ENCODE measurements at regions not wholly inside any gene's neighbourhood (a gene's known extent, or its start where the extent isn't known, plus 50 kb on each side); places are given as distances from the start of the nearest gene placed in this dataset.

DNA sequence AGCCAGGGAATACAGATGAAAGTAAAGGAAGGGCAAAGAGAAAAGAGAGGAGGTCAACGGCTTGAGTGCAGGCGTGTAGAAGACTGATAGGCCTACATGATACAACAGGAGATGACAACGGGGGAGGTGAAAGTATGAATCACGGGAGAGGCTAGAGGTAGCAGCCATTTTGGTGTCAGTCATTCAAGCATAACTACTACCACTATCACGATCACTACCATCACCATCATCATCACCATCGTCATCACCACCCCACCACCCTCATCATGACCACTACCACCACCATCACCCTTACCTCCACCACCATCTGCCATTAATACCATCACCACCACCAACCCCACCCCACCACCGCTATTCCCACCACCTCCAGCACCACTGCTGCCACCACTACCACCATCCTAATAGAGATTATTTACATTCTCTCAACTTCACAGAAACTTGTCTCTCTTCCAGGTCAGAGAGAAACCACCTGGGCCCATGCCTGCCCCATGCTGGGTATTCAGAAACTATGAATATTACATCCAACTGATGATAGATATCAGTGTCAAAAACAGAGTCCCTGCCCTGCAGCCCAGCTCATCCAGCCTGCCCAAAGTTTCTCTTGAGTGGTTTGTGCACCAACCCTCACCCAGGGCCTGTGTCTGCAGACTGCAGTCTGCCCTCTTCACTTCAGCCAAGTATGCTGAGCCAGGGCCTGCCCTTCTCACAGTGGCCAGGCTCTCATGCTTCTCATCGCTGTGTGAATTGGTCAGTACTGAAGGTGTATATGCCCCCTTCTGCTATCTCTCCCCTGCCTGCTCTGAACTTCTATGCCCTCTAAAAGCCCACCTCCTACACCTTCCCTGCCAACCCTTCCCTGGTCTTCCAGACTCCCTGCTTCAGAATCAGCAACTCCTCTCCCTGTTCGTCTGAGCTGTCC, 215.6 kb upstream of the TLE3 start (continued):
- no peak for TF ChIP-seq CHD1 (IDR thresholded peaks at IDR 0.05; ENCODE audit: low read depth, low read length)

DNA sequence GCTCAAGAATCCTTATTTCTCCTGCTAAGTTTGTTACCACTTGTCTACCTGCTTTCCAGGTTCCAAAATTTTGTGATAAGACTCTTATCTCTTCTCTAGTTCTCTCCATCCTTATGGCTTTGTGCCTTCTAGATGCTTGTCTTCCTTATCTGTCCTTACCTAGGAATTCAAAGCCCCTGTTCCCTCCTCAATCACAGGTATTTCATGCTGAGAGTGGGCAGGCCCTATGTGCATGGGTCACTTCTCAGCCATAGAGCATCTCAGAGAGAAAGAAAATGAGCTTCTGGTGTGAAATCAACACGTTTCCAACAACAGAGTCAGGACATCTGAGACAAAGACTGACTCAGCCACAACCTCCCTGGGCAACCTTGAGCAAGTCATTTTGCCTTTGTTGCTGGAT, 214.1 kb upstream of the TLE3 start:
- ChIA-PET POLR2A (ENCODE audit: unreplicated experiment) (no interaction called here), CTCF (no interaction called here)
- no peak overlapping the region for H3K56ac ChIP-seq (ENCODE audit: extremely low read depth, insufficient read depth, low read length)
- H3K9me3 ChIP-seq (ENCODE audit: control insufficient read depth, insufficient read depth, low read length) = no peaks in the 10 kb centered on the region
- H3K4me2 ChIP-seq (ENCODE audit: low read depth, low read length) = no peak overlapping the region
- H2BK20ac ChIP-seq (ENCODE audit: low read depth, low read length) = no peak overlapping the region
- H3K9ac ChIP-seq (ENCODE audit: low read depth, low read length) = no peak overlapping the region
- H2BK120ac ChIP-seq (ENCODE audit: low read depth, low read length) = no peak overlapping the region
- H3K27ac ChIP-seq (ENCODE audit: insufficient read depth, low read length) = no peak overlapping the region
- no peaks in the 10 kb centered on the region for H3K9me1 ChIP-seq (ENCODE audit: insufficient read depth, low read length)
- peaks cover 42% of the 10 kb centered on the region for H3K27me3 ChIP-seq (ENCODE audit: control insufficient read depth, insufficient read depth, low read length)
- no TSS peak for BruUV-seq (replicated peaks)
- no peaks in the 10 kb centered on the region for H4K20me1 ChIP-seq (ENCODE audit: insufficient read depth, low read length)
- H4K91ac ChIP-seq (ENCODE audit: insufficient read depth, low read depth, low read length) = no peak overlapping the region
- no CpG with 5 or more reads among the region's 1 CpG for WGBS, 2 experiments (ENCODE audit: extremely low coverage in 2 of 2, insufficient read length in 1 of 2)
- no peaks in the 10 kb centered on the region; the same call in 1 of the 2 replicates for H3K4me1 ChIP-seq (ENCODE audit: control insufficient read depth, insufficient read depth, low read length)
- no peak overlapping the region for H3K18ac ChIP-seq (ENCODE audit: low read depth, low read length)
- ATAC-seq (ENCODE audit: low read depth) = no peak
- no peak overlapping the region for H3K23ac ChIP-seq (ENCODE audit: low read depth, low read length)
- no peak overlapping the region for H2BK15ac ChIP-seq (ENCODE audit: low read depth, low read length)
- H3K79me1 ChIP-seq (ENCODE audit: low read depth in 1 of 2, low read length in 2 of 2) = no peaks in the 10 kb centered on the region
- no peak overlapping the region for H2AK9ac ChIP-seq (replicated peaks; ENCODE audit: low read depth, low read length, poor library complexity)
- dilution Hi-C loops (cut with HindIII; ENCODE audit: low sequenced_read_pairs, unreplicated experiment) = no loop called here
- H3K14ac ChIP-seq (replicated peaks; ENCODE audit: low read depth, low read length) = no peak overlapping the region
- no peak for TF ChIP-seq NFE2L2 (IDR thresholded peaks at IDR 0.05; ENCODE audit: low read depth, low read length)
- TF ChIP-seq, protein P1, sequence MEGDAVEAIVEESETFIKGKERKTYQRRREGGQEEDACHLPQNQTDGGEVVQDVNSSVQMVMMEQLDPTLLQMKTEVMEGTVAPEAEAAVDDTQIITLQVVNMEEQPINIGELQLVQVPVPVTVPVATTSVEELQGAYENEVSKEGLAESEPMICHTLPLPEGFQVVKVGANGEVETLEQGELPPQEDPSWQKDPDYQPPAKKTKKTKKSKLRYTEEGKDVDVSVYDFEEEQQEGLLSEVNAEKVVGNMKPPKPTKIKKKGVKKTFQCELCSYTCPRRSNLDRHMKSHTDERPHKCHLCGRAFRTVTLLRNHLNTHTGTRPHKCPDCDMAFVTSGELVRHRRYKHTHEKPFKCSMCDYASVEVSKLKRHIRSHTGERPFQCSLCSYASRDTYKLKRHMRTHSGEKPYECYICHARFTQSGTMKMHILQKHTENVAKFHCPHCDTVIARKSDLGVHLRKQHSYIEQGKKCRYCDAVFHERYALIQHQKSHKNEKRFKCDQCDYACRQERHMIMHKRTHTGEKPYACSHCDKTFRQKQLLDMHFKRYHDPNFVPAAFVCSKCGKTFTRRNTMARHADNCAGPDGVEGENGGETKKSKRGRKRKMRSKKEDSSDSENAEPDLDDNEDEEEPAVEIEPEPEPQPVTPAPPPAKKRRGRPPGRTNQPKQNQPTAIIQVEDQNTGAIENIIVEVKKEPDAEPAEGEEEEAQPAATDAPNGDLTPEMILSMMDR (conservative IDR thresholded peaks at IDR 0.05; ENCODE audit: low read depth, low read length) = no peak
- TF ChIP-seq, protein P2, sequence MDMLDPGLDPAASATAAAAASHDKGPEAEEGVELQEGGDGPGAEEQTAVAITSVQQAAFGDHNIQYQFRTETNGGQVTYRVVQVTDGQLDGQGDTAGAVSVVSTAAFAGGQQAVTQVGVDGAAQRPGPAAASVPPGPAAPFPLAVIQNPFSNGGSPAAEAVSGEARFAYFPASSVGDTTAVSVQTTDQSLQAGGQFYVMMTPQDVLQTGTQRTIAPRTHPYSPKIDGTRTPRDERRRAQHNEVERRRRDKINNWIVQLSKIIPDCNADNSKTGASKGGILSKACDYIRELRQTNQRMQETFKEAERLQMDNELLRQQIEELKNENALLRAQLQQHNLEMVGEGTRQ (IDR thresholded peaks at IDR 0.05; ENCODE audit: low read depth, low read length) = no peak
- TF ChIP-seq, protein P3, sequence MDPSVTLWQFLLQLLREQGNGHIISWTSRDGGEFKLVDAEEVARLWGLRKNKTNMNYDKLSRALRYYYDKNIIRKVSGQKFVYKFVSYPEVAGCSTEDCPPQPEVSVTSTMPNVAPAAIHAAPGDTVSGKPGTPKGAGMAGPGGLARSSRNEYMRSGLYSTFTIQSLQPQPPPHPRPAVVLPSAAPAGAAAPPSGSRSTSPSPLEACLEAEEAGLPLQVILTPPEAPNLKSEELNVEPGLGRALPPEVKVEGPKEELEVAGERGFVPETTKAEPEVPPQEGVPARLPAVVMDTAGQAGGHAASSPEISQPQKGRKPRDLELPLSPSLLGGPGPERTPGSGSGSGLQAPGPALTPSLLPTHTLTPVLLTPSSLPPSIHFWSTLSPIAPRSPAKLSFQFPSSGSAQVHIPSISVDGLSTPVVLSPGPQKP (IDR thresholded peaks at IDR 0.05; ENCODE audit: borderline replicate concordance, low read depth, low read length) = no peak
- TF ChIP-seq CEBPB (IDR thresholded peaks at IDR 0.05; ENCODE audit: low read depth, low read length) = no peak
- no peak for TF ChIP-seq RFX5 (IDR thresholded peaks at IDR 0.05; ENCODE audit: low read depth, low read length)
- TF ChIP-seq MAFK (IDR thresholded peaks at IDR 0.05; ENCODE audit: low read depth, low read length) = no peak
- DNase-seq = no peak
- no peak overlapping the region for H3K4ac ChIP-seq (ENCODE audit: low read depth, low read length)
- no peak overlapping the region for H2AK5ac ChIP-seq (ENCODE audit: low read depth, low read length)
- intact Hi-C loops (cut with micrococcal nuclease) = no loop called here
- in situ Hi-C loops (cut with MboI; ENCODE audit: low sequenced_read_pairs) = no loop called here
- H2BK5ac ChIP-seq (ENCODE audit: low read depth, low read length, poor library complexity, severe bottlenecking) = no peak overlapping the region
- no peaks in the 10 kb centered on the region for H3K36me3 ChIP-seq (ENCODE audit: control insufficient read depth, insufficient read depth, low read length)
- no peak overlapping the region for H4K5ac ChIP-seq (ENCODE audit: low read depth, low read length)
- no peak overlapping the region for H2AFZ ChIP-seq (replicated peaks; ENCODE audit: low read length, poor library complexity)
- H3K4me3 ChIP-seq (ENCODE audit: insufficient read depth, low read depth, low read length) = no peak overlapping the region
- no peak overlapping the region for H4K8ac ChIP-seq (ENCODE audit: low read depth in 2 of 2, low read length in 2 of 2)
